ENCODE measurements at regions not wholly inside any gene's neighbourhood (a gene's known extent, or its start where the extent isn't known, plus 50 kb on each side); places are given as distances from the start of the nearest gene placed in this dataset.

GRCh38 chr1:5225707-5226704 is 571.6 kb downstream of the AJAP1 start:
- TF ChIP-seq CTCF (IDR thresholded peaks at IDR 0.05), result no peak
- TF ChIP-seq POLR2A (IDR thresholded peaks at IDR 0.05), result no peak

Data from body of pancreas (tissue), 4 donors.